ENCODE measurements at regions not wholly inside any gene's neighbourhood (a gene's known extent, or its start where the extent isn't known, plus 50 kb on each side); places are given as distances from the start of the nearest gene placed in this dataset.

DNA sequence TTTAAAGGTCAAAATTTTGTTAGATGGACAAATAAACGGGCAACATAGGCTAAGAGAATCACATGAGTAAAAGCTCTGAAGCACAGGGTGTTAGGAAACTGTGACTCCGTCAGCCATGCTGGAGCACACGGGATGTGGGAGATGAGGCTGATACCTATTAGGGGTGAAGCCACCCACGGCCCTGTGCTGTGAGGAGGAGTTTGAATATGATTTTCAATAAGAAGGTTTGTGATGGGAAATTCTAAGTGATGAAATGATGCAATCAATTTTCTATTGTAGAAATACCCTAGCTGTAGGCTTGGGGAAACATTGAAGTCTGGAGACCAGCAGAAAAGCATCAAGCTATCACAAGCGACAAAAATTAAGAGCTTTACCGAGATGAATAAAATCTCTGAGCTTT lies 431.3 kb downstream of the CMPK2 start:
- TF ChIP-seq EZH2 (IDR thresholded peaks at IDR 0.05; ENCODE audit: borderline replicate concordance, low read length): no peak
- TF ChIP-seq, protein P1, sequence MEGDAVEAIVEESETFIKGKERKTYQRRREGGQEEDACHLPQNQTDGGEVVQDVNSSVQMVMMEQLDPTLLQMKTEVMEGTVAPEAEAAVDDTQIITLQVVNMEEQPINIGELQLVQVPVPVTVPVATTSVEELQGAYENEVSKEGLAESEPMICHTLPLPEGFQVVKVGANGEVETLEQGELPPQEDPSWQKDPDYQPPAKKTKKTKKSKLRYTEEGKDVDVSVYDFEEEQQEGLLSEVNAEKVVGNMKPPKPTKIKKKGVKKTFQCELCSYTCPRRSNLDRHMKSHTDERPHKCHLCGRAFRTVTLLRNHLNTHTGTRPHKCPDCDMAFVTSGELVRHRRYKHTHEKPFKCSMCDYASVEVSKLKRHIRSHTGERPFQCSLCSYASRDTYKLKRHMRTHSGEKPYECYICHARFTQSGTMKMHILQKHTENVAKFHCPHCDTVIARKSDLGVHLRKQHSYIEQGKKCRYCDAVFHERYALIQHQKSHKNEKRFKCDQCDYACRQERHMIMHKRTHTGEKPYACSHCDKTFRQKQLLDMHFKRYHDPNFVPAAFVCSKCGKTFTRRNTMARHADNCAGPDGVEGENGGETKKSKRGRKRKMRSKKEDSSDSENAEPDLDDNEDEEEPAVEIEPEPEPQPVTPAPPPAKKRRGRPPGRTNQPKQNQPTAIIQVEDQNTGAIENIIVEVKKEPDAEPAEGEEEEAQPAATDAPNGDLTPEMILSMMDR (conservative IDR thresholded peaks at IDR 0.05 in 1 of 2, IDR thresholded peaks at IDR 0.05 in 1 of 2; ENCODE audit: extremely low read depth in 1 of 2, insufficient read depth in 1 of 2, low read depth in 1 of 2, low read length in 2 of 2): no peak
